Nephron progenitor cell (in vitro differentiated cells): ENCODE measurements at regions not wholly inside any gene's neighbourhood (a gene's known extent, or its start where the extent isn't known, plus 50 kb on each side); places are given as distances from the start of the nearest gene placed in this dataset.
A peak's percentile ranks its signal among the peaks of the same experiment; 100 is the strongest.

Experiments
- DNase-seq: peaks from one replicate; pipeline ENCODE4 v3.0.0; 2021
- H3K27ac Mint-ChIP-seq: 2 replicates; pipeline ENCODE4 v1.8.0; 2021; ENCODE audit warnings: mild to moderate bottlenecking, moderate library complexity, mixed read lengths
- H3K27me3 Mint-ChIP-seq: 2 replicates; pipeline ENCODE4 v1.8.0; 2021; ENCODE audit warnings: mild to moderate bottlenecking, low read depth, mixed read lengths; ENCODE audit not compliant: poor library complexity
- H3K36me3 Mint-ChIP-seq: 2 replicates; pipeline ENCODE4 v1.8.0; 2021; ENCODE audit warnings: low read depth, mixed read lengths
- H3K4me1 Mint-ChIP-seq: 2 replicates; pipeline ENCODE4 v1.8.0; 2021; ENCODE audit warnings: mixed read lengths
- H3K4me3 Mint-ChIP-seq: 2 replicates; pipeline ENCODE4 v1.8.0; 2021; ENCODE audit warnings: mild to moderate bottlenecking, moderate library complexity, mixed read lengths
- H3K9me3 Mint-ChIP-seq: 2 replicates; pipeline ENCODE4 v1.8.0; 2021; ENCODE audit warnings: mild to moderate bottlenecking, moderate library complexity, mixed read lengths
- TF ChIP-seq, protein P1 (sequence below): fragments of 200-600 bp; sonication (generic); IDR thresholded peaks from 2 replicates; pipeline ENCODE4 v1.5.0; 2021; ENCODE audit warnings: antibody characterized with exemption

DNA sequence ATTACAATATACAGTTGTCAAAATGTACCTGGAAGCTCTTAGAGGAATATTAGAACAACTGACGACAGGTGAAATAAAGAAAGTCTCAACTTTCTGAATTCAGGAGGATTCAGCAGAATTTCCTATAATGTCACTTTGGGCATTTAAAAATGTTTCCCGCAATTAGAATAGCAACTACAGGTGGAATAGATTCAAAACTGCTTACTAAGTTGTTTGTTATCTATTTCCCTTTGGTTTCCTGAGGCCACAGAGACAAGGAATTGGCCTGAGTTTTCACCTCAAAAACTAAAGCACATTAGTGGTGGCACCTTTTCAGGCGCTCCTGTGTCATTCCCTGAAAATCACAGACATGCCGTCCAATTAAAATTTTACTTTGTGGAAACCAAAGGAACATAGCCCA is 729.2 kb upstream of the FANCL start:
- H3K4me3 Mint-ChIP-seq = no peak overlapping the region
- H3K9me3 Mint-ChIP-seq = no peaks in the 10 kb centered on the region
- TF ChIP-seq, protein P1, sequence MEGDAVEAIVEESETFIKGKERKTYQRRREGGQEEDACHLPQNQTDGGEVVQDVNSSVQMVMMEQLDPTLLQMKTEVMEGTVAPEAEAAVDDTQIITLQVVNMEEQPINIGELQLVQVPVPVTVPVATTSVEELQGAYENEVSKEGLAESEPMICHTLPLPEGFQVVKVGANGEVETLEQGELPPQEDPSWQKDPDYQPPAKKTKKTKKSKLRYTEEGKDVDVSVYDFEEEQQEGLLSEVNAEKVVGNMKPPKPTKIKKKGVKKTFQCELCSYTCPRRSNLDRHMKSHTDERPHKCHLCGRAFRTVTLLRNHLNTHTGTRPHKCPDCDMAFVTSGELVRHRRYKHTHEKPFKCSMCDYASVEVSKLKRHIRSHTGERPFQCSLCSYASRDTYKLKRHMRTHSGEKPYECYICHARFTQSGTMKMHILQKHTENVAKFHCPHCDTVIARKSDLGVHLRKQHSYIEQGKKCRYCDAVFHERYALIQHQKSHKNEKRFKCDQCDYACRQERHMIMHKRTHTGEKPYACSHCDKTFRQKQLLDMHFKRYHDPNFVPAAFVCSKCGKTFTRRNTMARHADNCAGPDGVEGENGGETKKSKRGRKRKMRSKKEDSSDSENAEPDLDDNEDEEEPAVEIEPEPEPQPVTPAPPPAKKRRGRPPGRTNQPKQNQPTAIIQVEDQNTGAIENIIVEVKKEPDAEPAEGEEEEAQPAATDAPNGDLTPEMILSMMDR = no peak
- H3K4me1 Mint-ChIP-seq = peaks cover 13% of the 10 kb centered on the region
- no peaks in the 10 kb centered on the region for H3K27me3 Mint-ChIP-seq
- H3K27ac Mint-ChIP-seq = no peak overlapping the region
- no peak for DNase-seq
- no peaks in the 10 kb centered on the region for H3K36me3 Mint-ChIP-seq

- no peak overlapping the region for H3K4me3 Mint-ChIP-seq
- no peaks in the 10 kb centered on the region for H3K27me3 Mint-ChIP-seq
- H3K9me3 Mint-ChIP-seq = no peaks in the 10 kb centered on the region
- peaks cover 2% of the 10 kb centered on the region for H3K4me1 Mint-ChIP-seq
- DNase-seq = no peak
- no peaks in the 10 kb centered on the region for H3K36me3 Mint-ChIP-seq
- H3K27ac Mint-ChIP-seq = no peak overlapping the region
- TF ChIP-seq, protein P1 = no peak
Measured at GRCh38 chr2:58968885-58969284, 727.8 kb upstream of the FANCL start.

DNA sequence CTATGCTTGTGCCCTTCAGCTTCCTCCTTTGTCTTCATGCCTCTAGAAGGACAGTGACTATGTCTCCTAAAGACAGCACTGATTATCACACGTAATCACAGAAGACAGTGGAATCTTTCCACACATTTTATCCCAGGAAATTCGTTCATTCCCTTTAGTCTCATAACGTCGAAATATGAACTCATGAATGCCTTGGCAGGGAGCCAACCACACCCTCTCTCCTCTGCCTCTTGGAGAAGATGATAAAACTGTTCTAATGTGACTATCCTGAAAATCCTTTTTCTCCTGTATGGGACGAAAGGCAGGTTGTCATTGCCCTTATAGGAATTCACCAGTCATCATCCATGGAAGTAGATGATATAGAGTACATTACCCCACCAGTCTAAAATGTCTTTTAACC is 726.6 kb upstream of the FANCL start:
- Mint-ChIP-seq H3K4me3 (no peak overlapping the region), H3K9me3 (no peaks in the 10 kb centered on the region), H3K4me1 (no peaks in the 10 kb centered on the region), H3K36me3 (no peaks in the 10 kb centered on the region), H3K27ac (no peak overlapping the region), H3K27me3 (no peaks in the 10 kb centered on the region)
- TF ChIP-seq, protein P1 = no peak
- no peak for DNase-seq

GRCh38 chr2:58965602-58966001 is 724.5 kb upstream of the FANCL start:
- Mint-ChIP-seq H3K9me3 (no peaks in the 10 kb centered on the region), H3K27me3 (no peaks in the 10 kb centered on the region), H3K4me1 (no peaks in the 10 kb centered on the region), H3K36me3 (no peaks in the 10 kb centered on the region), H3K4me3 (no peak overlapping the region), H3K27ac (no peak overlapping the region)
- no peak for DNase-seq
- TF ChIP-seq, protein P1 = no peak

- no peak for DNase-seq
- H3K27me3 Mint-ChIP-seq = no peaks in the 10 kb centered on the region
- H3K4me1 Mint-ChIP-seq = peaks cover 22% of the 10 kb centered on the region
- TF ChIP-seq, protein P1 = no peak
- H3K27ac Mint-ChIP-seq = no peak overlapping the region
- no peak overlapping the region for H3K4me3 Mint-ChIP-seq
- no peaks in the 10 kb centered on the region for H3K36me3 Mint-ChIP-seq
- no peaks in the 10 kb centered on the region for H3K9me3 Mint-ChIP-seq
Measured at GRCh38 chr2:58959996-58960395, 718.9 kb upstream of the FANCL start.

DNA sequence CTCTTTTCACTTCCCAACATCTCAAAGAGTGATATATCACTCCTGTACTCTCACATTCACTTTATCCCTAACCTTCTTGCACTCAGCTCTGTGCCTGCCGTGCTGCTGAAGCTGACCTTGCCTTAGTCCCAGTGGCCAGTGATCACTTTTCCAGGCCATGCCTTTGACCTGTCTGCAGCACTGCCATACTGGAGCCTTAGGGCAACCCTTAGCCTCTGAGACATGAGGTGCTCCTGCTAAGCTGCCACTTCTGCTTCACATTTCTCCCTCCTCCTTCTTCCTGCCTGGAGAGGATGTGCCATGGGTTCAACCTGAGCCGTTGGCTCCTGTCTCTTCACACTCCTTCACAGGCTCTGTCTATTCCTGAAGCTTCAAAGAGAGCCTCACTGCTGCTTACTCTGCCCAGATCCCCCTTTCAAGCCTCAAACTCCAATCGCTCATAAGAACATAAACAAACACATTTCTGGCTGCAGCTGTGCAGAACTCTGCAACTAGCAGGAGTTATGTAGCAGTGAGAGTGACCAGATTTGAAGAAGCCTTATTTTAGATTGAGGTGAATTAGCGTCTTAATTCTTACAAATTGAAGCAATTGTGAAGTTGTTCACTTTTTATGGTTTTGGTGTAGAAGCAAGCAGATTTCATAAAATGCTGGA is 716.2 kb upstream of the FANCL start:
- Mint-ChIP-seq H3K27ac (peak overlapping the region; percentile 11), H3K27me3 (no peaks in the 10 kb centered on the region), H3K9me3 (no peaks in the 10 kb centered on the region), H3K4me3 (no peak overlapping the region), H3K4me1 (peaks cover 30% of the 10 kb centered on the region), H3K36me3 (no peaks in the 10 kb centered on the region)
- TF ChIP-seq, protein P1 = no peak
- DNase-seq = peak; percentile 8
